ENCODE measurements at regions not wholly inside any gene's neighbourhood (a gene's known extent, or its start where the extent isn't known, plus 50 kb on each side); places are given as distances from the start of the nearest gene placed in this dataset.

- H3K4me1 ChIP-seq (ENCODE audit: control insufficient read depth in 2 of 2, insufficient read depth in 2 of 2, low read length in 1 of 2): no peaks in the 10 kb centered on the region
- 85 to 86% methylated on average over 8 of the region's 8 CpGs for WGBS, 2 donors
- no peaks in the 10 kb centered on the region for H3K36me3 ChIP-seq (ENCODE audit: control insufficient read depth in 2 of 2, insufficient read depth in 2 of 2, low read length in 1 of 2)
- H3K27ac ChIP-seq (ENCODE audit: low read depth in 2 of 2, low read length in 1 of 2): no peak overlapping the region
- no peak overlapping the region for H3K4me3 ChIP-seq (ENCODE audit: low read depth in 1 of 2, low read length in 2 of 2)
- no peaks in the 10 kb centered on the region for H3K27me3 ChIP-seq (ENCODE audit: control insufficient read depth in 1 of 2, insufficient read depth in 2 of 2, low read length in 2 of 2)
- H3K9me3 ChIP-seq (ENCODE audit: control insufficient read depth in 2 of 2, insufficient read depth in 1 of 2, low read depth in 1 of 2, low read length in 1 of 2): no peaks in the 10 kb centered on the region
Measured at GRCh38 chr7:46522354-46522906, 601.4 kb upstream of the IGFBP3 start.

DNA sequence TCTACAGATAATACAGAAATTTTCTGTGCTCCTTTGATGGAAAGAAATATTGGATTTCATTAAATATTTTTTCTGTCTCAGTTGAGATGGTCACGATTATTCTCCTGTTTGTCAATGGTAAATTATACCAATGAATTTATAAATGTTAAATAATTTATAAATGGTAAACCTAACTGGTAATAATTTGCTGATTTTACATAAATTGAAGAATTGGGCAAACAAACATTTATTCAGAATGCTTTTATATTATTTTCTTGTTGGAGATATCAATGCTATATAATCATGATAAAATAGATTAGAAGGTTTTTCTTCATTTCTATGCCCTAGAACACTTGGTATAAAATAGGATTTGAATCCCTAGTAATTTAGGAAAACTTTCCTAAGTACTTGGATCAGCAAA, 597.6 kb upstream of the IGFBP3 start:
- Histone ChIP-seq H3K27ac (ENCODE audit: low read depth in 2 of 2, low read length in 1 of 2) (no peak overlapping the region), H3K4me1 (ENCODE audit: control insufficient read depth in 2 of 2, insufficient read depth in 2 of 2, low read length in 1 of 2) (no peaks in the 10 kb centered on the region), H3K36me3 (ENCODE audit: control insufficient read depth in 2 of 2, insufficient read depth in 2 of 2, low read length in 1 of 2) (no peaks in the 10 kb centered on the region), H3K4me3 (ENCODE audit: low read depth in 1 of 2, low read length in 2 of 2) (no peak overlapping the region), H3K27me3 (ENCODE audit: control insufficient read depth in 1 of 2, insufficient read depth in 2 of 2, low read length in 2 of 2) (no peaks in the 10 kb centered on the region), H3K9me3 (ENCODE audit: control insufficient read depth in 2 of 2, insufficient read depth in 1 of 2, low read depth in 1 of 2, low read length in 1 of 2) (no peaks in the 10 kb centered on the region)
- 87 to 93% methylated on average over 1 of the region's 1 CpG for WGBS, 2 donors

GRCh38 chr7:46515844-46516590, 594.9 kb upstream of the IGFBP3 start:
- H3K27ac ChIP-seq (ENCODE audit: low read depth in 2 of 2, low read length in 1 of 2): no peak overlapping the region
- H3K36me3 ChIP-seq (ENCODE audit: control insufficient read depth in 2 of 2, insufficient read depth in 2 of 2, low read length in 1 of 2): no peaks in the 10 kb centered on the region
- H3K4me1 ChIP-seq (ENCODE audit: control insufficient read depth in 2 of 2, insufficient read depth in 2 of 2, low read length in 1 of 2): no peaks in the 10 kb centered on the region
- no peaks in the 10 kb centered on the region for H3K27me3 ChIP-seq (ENCODE audit: control insufficient read depth in 1 of 2, insufficient read depth in 2 of 2, low read length in 2 of 2)
- H3K4me3 ChIP-seq (ENCODE audit: low read depth in 1 of 2, low read length in 2 of 2): no peak overlapping the region
- WGBS, 2 donors: 50 to 64% methylated on average over 1 of the region's 1 CpG
- no peaks in the 10 kb centered on the region for H3K9me3 ChIP-seq (ENCODE audit: control insufficient read depth in 2 of 2, insufficient read depth in 1 of 2, low read depth in 1 of 2, low read length in 1 of 2)

- Histone ChIP-seq H3K36me3 (ENCODE audit: control insufficient read depth in 2 of 2, insufficient read depth in 2 of 2, low read length in 1 of 2) (no peaks in the 10 kb centered on the region), H3K27ac (ENCODE audit: low read depth in 2 of 2, low read length in 1 of 2) (no peak overlapping the region), H3K27me3 (ENCODE audit: control insufficient read depth in 1 of 2, insufficient read depth in 2 of 2, low read length in 2 of 2) (no peaks in the 10 kb centered on the region), H3K4me3 (ENCODE audit: low read depth in 1 of 2, low read length in 2 of 2) (no peak overlapping the region), H3K9me3 (ENCODE audit: control insufficient read depth in 2 of 2, insufficient read depth in 1 of 2, low read depth in 1 of 2, low read length in 1 of 2) (no peaks in the 10 kb centered on the region), H3K4me1 (ENCODE audit: control insufficient read depth in 2 of 2, insufficient read depth in 2 of 2, low read length in 1 of 2) (no peaks in the 10 kb centered on the region)
- 55 to 57% methylated on average over 3 of the region's 3 CpGs for WGBS, 2 donors
Measured at GRCh38 chr7:46513447-46513848, 592.4 kb upstream of the IGFBP3 start.

DNA sequence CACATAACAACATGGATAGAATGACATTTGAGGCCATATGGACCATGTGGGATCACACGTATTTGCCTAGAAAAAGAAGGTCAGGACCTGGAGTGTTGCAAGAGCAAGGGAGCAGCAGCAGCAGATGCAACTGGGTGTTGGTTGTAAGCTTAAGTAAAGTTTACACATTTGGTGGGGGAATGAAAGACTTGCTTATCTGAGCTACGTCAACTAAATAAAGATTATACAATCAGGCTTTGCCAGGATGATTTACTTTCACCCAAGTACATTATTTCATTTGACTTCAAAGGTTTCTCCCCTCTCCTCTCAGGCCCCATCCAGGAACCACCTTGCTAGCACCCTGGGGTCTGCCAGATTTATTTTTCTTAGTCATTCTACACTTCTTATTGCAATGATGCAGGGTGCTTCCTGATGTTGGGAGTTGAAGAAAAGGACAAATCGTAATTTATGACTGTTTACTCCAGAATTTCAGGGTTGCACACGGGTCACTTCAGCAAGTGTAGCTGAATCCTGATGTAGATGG, 591.9 kb upstream of the IGFBP3 start:
- H3K27ac ChIP-seq (ENCODE audit: low read depth in 2 of 2, low read length in 1 of 2): no peak overlapping the region
- H3K4me3 ChIP-seq (ENCODE audit: low read depth in 1 of 2, low read length in 2 of 2): no peak overlapping the region
- no peaks in the 10 kb centered on the region for H3K4me1 ChIP-seq (ENCODE audit: control insufficient read depth in 2 of 2, insufficient read depth in 2 of 2, low read length in 1 of 2)
- 42 to 65% methylated on average over 4 of the region's 4 CpGs for WGBS, 2 donors
- no peaks in the 10 kb centered on the region for H3K36me3 ChIP-seq (ENCODE audit: control insufficient read depth in 2 of 2, insufficient read depth in 2 of 2, low read length in 1 of 2)
- H3K27me3 ChIP-seq (ENCODE audit: control insufficient read depth in 1 of 2, insufficient read depth in 2 of 2, low read length in 2 of 2): no peaks in the 10 kb centered on the region
- H3K9me3 ChIP-seq (ENCODE audit: control insufficient read depth in 2 of 2, insufficient read depth in 1 of 2, low read depth in 1 of 2, low read length in 1 of 2): no peaks in the 10 kb centered on the region

DNA sequence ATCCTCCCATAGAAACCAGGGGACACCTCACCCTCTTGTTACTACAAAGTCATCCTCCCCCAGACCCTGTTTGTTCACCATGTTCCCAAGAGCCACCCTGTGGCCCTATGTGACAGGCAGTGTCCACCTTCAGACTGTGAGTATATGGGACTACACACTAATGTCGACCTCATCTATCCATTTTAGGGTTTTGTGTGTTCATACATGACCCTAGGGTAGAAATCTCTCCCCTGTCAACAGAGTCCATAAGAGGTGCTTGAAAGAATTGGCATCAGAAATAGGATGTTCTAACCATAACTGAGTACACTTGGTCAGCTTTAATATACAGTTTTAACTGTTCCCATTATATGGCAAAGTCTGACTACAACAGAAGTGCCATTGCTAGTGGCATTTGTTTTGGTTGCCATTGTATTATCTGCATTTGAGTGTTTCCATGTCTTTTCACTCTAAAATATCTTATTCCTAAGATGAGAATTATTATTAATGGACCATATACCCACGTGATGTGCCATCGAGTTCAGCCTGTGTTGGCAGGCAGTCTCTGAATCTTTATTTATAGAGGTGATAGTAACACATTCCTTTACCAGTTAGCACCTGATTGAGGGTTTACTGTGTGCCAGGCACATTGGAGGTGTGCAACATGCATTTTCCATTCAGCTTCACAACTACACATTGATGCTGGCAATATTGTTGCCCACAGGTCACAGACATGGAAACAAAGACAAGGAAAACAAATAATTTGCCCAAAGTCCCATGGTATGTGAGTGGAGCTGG, 590.6 kb upstream of the IGFBP3 start:
- H3K9me3 ChIP-seq (ENCODE audit: control insufficient read depth in 2 of 2, insufficient read depth in 1 of 2, low read depth in 1 of 2, low read length in 1 of 2): no peaks in the 10 kb centered on the region
- no peak overlapping the region for H3K27ac ChIP-seq (ENCODE audit: low read depth in 2 of 2, low read length in 1 of 2)
- WGBS, 2 donors: 74 to 78% methylated on average over 3 of the region's 3 CpGs
- no peaks in the 10 kb centered on the region for H3K4me1 ChIP-seq (ENCODE audit: control insufficient read depth in 2 of 2, insufficient read depth in 2 of 2, low read length in 1 of 2)
- H3K36me3 ChIP-seq (ENCODE audit: control insufficient read depth in 2 of 2, insufficient read depth in 2 of 2, low read length in 1 of 2): no peaks in the 10 kb centered on the region
- no peaks in the 10 kb centered on the region for H3K27me3 ChIP-seq (ENCODE audit: control insufficient read depth in 1 of 2, insufficient read depth in 2 of 2, low read length in 2 of 2)
- no peak overlapping the region for H3K4me3 ChIP-seq (ENCODE audit: low read depth in 1 of 2, low read length in 2 of 2)

DNA sequence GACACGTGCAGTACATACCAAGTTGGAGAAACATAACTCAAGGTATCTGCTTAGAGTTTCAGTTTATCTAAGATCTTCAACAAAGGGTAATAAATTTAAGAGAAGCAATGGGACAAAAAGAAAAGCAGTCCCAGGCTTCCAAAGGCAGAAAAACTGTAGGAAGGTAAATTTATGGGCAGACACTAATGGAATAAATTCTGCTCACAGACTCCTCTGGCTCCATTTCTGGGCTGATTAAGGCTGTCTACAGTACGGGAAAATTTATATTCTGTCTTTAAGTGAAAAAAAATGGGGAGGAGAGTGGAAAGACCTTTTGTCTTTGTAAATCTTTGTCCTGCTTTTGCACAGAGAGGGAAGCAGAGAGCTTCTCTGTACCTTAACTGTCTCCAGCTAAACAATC, 587.5 kb upstream of the IGFBP3 start:
- no peaks in the 10 kb centered on the region for H3K4me1 ChIP-seq (ENCODE audit: control insufficient read depth in 2 of 2, insufficient read depth in 2 of 2, low read length in 1 of 2)
- no peaks in the 10 kb centered on the region for H3K27me3 ChIP-seq (ENCODE audit: control insufficient read depth in 1 of 2, insufficient read depth in 2 of 2, low read length in 2 of 2)
- WGBS, 2 donors: 69 to 75% methylated on average over 2 of the region's 2 CpGs
- H3K27ac ChIP-seq (ENCODE audit: low read depth in 2 of 2, low read length in 1 of 2): no peak overlapping the region
- H3K9me3 ChIP-seq (ENCODE audit: control insufficient read depth in 2 of 2, insufficient read depth in 1 of 2, low read depth in 1 of 2, low read length in 1 of 2): no peaks in the 10 kb centered on the region
- no peak overlapping the region for H3K4me3 ChIP-seq (ENCODE audit: low read depth in 1 of 2, low read length in 2 of 2)
- no peaks in the 10 kb centered on the region for H3K36me3 ChIP-seq (ENCODE audit: control insufficient read depth in 2 of 2, insufficient read depth in 2 of 2, low read length in 1 of 2)

- Histone ChIP-seq H3K9me3 (ENCODE audit: control insufficient read depth in 2 of 2, insufficient read depth in 1 of 2, low read depth in 1 of 2, low read length in 1 of 2) (peaks cover 0 to 2% of the 10 kb centered on the region in 2 donors), H3K27ac (ENCODE audit: low read depth in 2 of 2, low read length in 1 of 2) (no peak overlapping the region), H3K36me3 (ENCODE audit: control insufficient read depth in 2 of 2, insufficient read depth in 2 of 2, low read length in 1 of 2) (no peaks in the 10 kb centered on the region), H3K4me3 (ENCODE audit: low read depth in 1 of 2, low read length in 2 of 2) (no peak overlapping the region), H3K27me3 (ENCODE audit: control insufficient read depth in 1 of 2, insufficient read depth in 2 of 2, low read length in 2 of 2) (no peaks in the 10 kb centered on the region), H3K4me1 (ENCODE audit: control insufficient read depth in 2 of 2, insufficient read depth in 2 of 2, low read length in 1 of 2) (no peaks in the 10 kb centered on the region)
- WGBS, 2 donors: 86 to 89% methylated on average over 4 of the region's 4 CpGs
Measured at GRCh38 chr7:46507560-46507959, 586.5 kb upstream of the IGFBP3 start.

- Histone ChIP-seq H3K4me3 (ENCODE audit: low read depth in 1 of 2, low read length in 2 of 2) (no peak overlapping the region), H3K27ac (ENCODE audit: low read depth in 2 of 2, low read length in 1 of 2) (no peak overlapping the region), H3K36me3 (ENCODE audit: control insufficient read depth in 2 of 2, insufficient read depth in 2 of 2, low read length in 1 of 2) (no peaks in the 10 kb centered on the region), H3K9me3 (ENCODE audit: control insufficient read depth in 2 of 2, insufficient read depth in 1 of 2, low read depth in 1 of 2, low read length in 1 of 2) (no peaks in the 10 kb centered on the region), H3K4me1 (ENCODE audit: control insufficient read depth in 2 of 2, insufficient read depth in 2 of 2, low read length in 1 of 2) (no peaks in the 10 kb centered on the region), H3K27me3 (ENCODE audit: control insufficient read depth in 1 of 2, insufficient read depth in 2 of 2, low read length in 2 of 2) (no peaks in the 10 kb centered on the region)
- WGBS, 2 donors: 78 to 88% methylated on average over 3 of the region's 3 CpGs
Measured at GRCh38 chr7:46494441-46494840, 573.4 kb upstream of the IGFBP3 start.

Data from esophagus (tissue), 2 donors.